ENCODE measurements at regions not wholly inside any gene's neighbourhood (a gene's known extent, or its start where the extent isn't known, plus 50 kb on each side); places are given as distances from the start of the nearest gene placed in this dataset.

GRCh38 chr4:66294638-66295037 is 624.3 kb upstream of the EPHA5 start:
- dilution Hi-C loops (cut with MboI; ENCODE audit: extremely low pct_ligation_motif_present, low sequenced_read_pairs): no loop called here
- H3K9me1 ChIP-seq (ENCODE audit: control insufficient read depth, extremely low read depth, insufficient read depth, low read length): no peaks in the 10 kb centered on the region
- H3K9ac ChIP-seq (ENCODE audit: control insufficient read depth, extremely low read depth, insufficient read depth, low read length): no peak overlapping the region

GRCh38 chr4:66284991-66285451 is 614.7 kb upstream of the EPHA5 start:
- Histone ChIP-seq H2AFZ (ENCODE audit: control insufficient read depth, low read length) (no peak overlapping the region), H3K4me1 (ENCODE audit: control insufficient read depth, extremely low read depth, insufficient read depth, low read length) (no peaks in the 10 kb centered on the region), H3K27ac (ENCODE audit: control insufficient read depth, insufficient read depth, low read length) (no peak overlapping the region), H3K4me3 (ENCODE audit: control insufficient read depth in 2 of 3, extremely low read depth in 1 of 3, insufficient read depth in 2 of 3, low read depth in 1 of 3, low read length in 3 of 3) (no peak overlapping the region), H3K79me2 (ENCODE audit: control insufficient read depth, insufficient read depth, low read length) (no peaks in the 10 kb centered on the region), H3K9me3 (ENCODE audit: control insufficient read depth, low read depth, low read length) (no peaks in the 10 kb centered on the region), H3K9me1 (ENCODE audit: control insufficient read depth, extremely low read depth, insufficient read depth, low read length) (no peaks in the 10 kb centered on the region), H3K9ac (ENCODE audit: control insufficient read depth, extremely low read depth, insufficient read depth, low read length) (no peak overlapping the region), H3K36me3 (ENCODE audit: control insufficient read depth in 2 of 2, extremely low read depth in 1 of 2, insufficient read depth in 2 of 2, low read length in 2 of 2) (no peaks in the 10 kb centered on the region), H3K4me2 (ENCODE audit: control insufficient read depth, extremely low read depth, insufficient read depth, low read depth, low read length) (no peak overlapping the region), H4K20me1 (ENCODE audit: control insufficient read depth, extremely low read depth, insufficient read depth, low read length) (no peaks in the 10 kb centered on the region), H3K27me3 (ENCODE audit: control insufficient read depth, extremely low read depth, insufficient read depth, low read length) (no peaks in the 10 kb centered on the region)
- no peak for TF ChIP-seq CTCF (optimal IDR thresholded peaks at IDR 0.05 in 1 of 3, IDR thresholded peaks at IDR 0.05 in 1 of 3, conservative IDR thresholded peaks at IDR 0.05 in 1 of 3; ENCODE audit: extremely low read depth in 1 of 3, insufficient read depth in 2 of 3, low read length in 3 of 3)
- no peak for TF ChIP-seq EZH2 (IDR thresholded peaks at IDR 0.05; ENCODE audit: low read length)
- dilution Hi-C loops (cut with MboI; ENCODE audit: extremely low pct_ligation_motif_present, low sequenced_read_pairs): no loop called here
- DNase-seq (ENCODE audit: low read depth, low spot score) (no peak), FAIRE-seq (no peak)

More at GRCh38 chr4:66294638-66295037, 624.3 kb upstream of the EPHA5 start:
- Histone ChIP-seq H3K4me3 (ENCODE audit: control insufficient read depth in 2 of 3, extremely low read depth in 1 of 3, insufficient read depth in 2 of 3, low read depth in 1 of 3, low read length in 3 of 3) (no peak overlapping the region), H2AFZ (ENCODE audit: control insufficient read depth, low read length) (no peak overlapping the region), H3K4me2 (ENCODE audit: control insufficient read depth, extremely low read depth, insufficient read depth, low read depth, low read length) (no peak overlapping the region), H3K27ac (ENCODE audit: control insufficient read depth, insufficient read depth, low read length) (no peak overlapping the region), H4K20me1 (ENCODE audit: control insufficient read depth, extremely low read depth, insufficient read depth, low read length) (no peaks in the 10 kb centered on the region), H3K4me1 (ENCODE audit: control insufficient read depth, extremely low read depth, insufficient read depth, low read length) (no peaks in the 10 kb centered on the region), H3K27me3 (ENCODE audit: control insufficient read depth, extremely low read depth, insufficient read depth, low read length) (no peaks in the 10 kb centered on the region), H3K36me3 (ENCODE audit: control insufficient read depth in 2 of 2, extremely low read depth in 1 of 2, insufficient read depth in 2 of 2, low read length in 2 of 2) (no peaks in the 10 kb centered on the region), H3K79me2 (ENCODE audit: control insufficient read depth, insufficient read depth, low read length) (no peaks in the 10 kb centered on the region), H3K9me3 (ENCODE audit: control insufficient read depth, low read depth, low read length) (no peaks in the 10 kb centered on the region)
- DNase-seq (ENCODE audit: low read depth, low spot score) (no peak), FAIRE-seq (peak; percentile 34)
- TF ChIP-seq EZH2 (IDR thresholded peaks at IDR 0.05; ENCODE audit: low read length): no peak
- no peak for TF ChIP-seq CTCF (optimal IDR thresholded peaks at IDR 0.05 in 1 of 3, IDR thresholded peaks at IDR 0.05 in 1 of 3, conservative IDR thresholded peaks at IDR 0.05 in 1 of 3; ENCODE audit: extremely low read depth in 1 of 3, insufficient read depth in 2 of 3, low read length in 3 of 3)

Data from keratinocyte (primary cell).